HEK293T (cell line): ENCODE measurements at regions not wholly inside any gene's neighbourhood (a gene's known extent, or its start where the extent isn't known, plus 50 kb on each side); places are given as distances from the start of the nearest gene placed in this dataset.

Source experiments
- ARNT ChIP-seq: fragments of 450-650 bp; IDR thresholded peaks from 2 replicates; pipeline ENCODE4 v1.6.1; 2017; ENCODE audit warnings: mild to moderate bottlenecking
- BHLHE40 ChIP-seq: fragments of 450-650 bp; IDR thresholded peaks from 2 replicates; pipeline ENCODE4 v1.6.1; 2016; ENCODE audit warnings: mild to moderate bottlenecking, moderate library complexity, borderline replicate concordance
- CTBP1 ChIP-seq: fragments of 450-650 bp; IDR thresholded peaks from 2 replicates; pipeline ENCODE4 v1.6.1; 2016; ENCODE audit warnings: borderline replicate concordance
- FOXM1 ChIP-seq: fragments of 450-650 bp; IDR thresholded peaks from 2 replicates; pipeline ENCODE4 v1.6.1; 2017; ENCODE audit warnings: mild to moderate bottlenecking, borderline replicate concordance
- NFRKB ChIP-seq: fragments of 450-650 bp; IDR thresholded peaks from 2 replicates; pipeline ENCODE4 v1.6.1; 2016; ENCODE audit warnings: mild to moderate bottlenecking, moderate library complexity
- SUZ12 ChIP-seq: fragments of 450-650 bp; IDR thresholded peaks from 2 replicates; pipeline ENCODE4 v1.6.1; 2016; ENCODE audit warnings: mild to moderate bottlenecking
- TARDBP ChIP-seq: fragments of 450-650 bp; IDR thresholded peaks from 2 replicates; pipeline ENCODE4 v1.6.1; 2016
- ZNF384 ChIP-seq: fragments of 450-650 bp; IDR thresholded peaks from 2 replicates; pipeline ENCODE4 v1.6.1; 2016
- TF ChIP-seq, protein P1 (sequence below): fragments of 450-650 bp; IDR thresholded peaks from 2 replicates; pipeline ENCODE4 v1.6.1; 2016

GRCh38 chr13:32940601-32941000, 75.6 kb upstream of the KL start:
- TF ChIP-seq ARNT, result no peak
- no peak for TF ChIP-seq TARDBP
- no peak for TF ChIP-seq BHLHE40
- TF ChIP-seq NFRKB, result no peak
- TF ChIP-seq CTBP1, result no peak
- TF ChIP-seq FOXM1, result no peak
- TF ChIP-seq, protein P1, sequence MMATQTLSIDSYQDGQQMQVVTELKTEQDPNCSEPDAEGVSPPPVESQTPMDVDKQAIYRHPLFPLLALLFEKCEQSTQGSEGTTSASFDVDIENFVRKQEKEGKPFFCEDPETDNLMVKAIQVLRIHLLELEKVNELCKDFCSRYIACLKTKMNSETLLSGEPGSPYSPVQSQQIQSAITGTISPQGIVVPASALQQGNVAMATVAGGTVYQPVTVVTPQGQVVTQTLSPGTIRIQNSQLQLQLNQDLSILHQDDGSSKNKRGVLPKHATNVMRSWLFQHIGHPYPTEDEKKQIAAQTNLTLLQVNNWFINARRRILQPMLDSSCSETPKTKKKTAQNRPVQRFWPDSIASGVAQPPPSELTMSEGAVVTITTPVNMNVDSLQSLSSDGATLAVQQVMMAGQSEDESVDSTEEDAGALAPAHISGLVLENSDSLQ, result no peak
- no peak for TF ChIP-seq SUZ12
- no peak for TF ChIP-seq ZNF384
